AG04449 (cell line): ENCODE measurements at regions not wholly inside any gene's neighbourhood (a gene's known extent, or its start where the extent isn't known, plus 50 kb on each side); places are given as distances from the start of the nearest gene placed in this dataset.

Experiments
- CTCF ChIA-PET: fragments of 350-600 bp; formaldehyde crosslinking; extraction: SDS; loops from one replicate; lab custom pipeline; 2021; ENCODE audit warnings: antibody characterized with exemption; lab: Yijun Ruan, JAX
- POLR2A ChIA-PET: fragments of 400-600, 350-600 bp; formaldehyde crosslinking; extraction: SDS; loops from one replicate; lab custom pipeline; 2020; ENCODE audit warnings: antibody characterized with exemption, inconsistent platforms; lab: Yijun Ruan, JAX
- DNase-seq: peaks from one replicate; pipeline ENCODE4 v3.0.0-alpha.2; 2010; ENCODE audit warnings: low read depth, low spot score
- H3K4me3 ChIP-seq: 2 replicates; pipeline ENCODE4 v1.5.1; 2011; ENCODE audit warnings: low read depth, mild to moderate bottlenecking, control low read depth, low read length
- TF ChIP-seq, protein P1 (sequence below): IDR thresholded peaks from one replicate; pipeline ENCODE4 v1.5.1; 2011; ENCODE audit warnings: mild to moderate bottlenecking, moderate library complexity, low read length, control low read depth, inconsistent platforms; ENCODE audit not compliant: insufficient read depth; ENCODE audit errors: missing control alignments

DNA sequence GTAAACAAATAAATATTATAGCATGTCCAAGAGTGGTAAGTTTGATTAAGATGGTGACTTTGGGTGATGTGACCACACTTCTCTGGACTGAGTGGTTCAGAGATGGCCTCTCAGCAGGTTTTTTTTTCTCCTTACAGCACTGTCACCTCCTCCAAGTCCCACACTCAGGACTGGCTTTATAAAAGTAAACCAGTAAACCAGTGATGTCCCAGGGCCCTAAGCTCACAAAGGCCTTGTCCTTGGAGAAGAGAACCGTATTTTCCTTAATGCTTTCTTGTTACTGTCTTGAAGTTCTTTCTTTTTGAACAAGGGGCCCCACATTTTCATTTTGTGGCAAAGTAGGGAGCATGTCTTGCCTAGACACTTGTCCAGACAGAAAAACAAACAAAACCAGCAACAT, 274.0 kb downstream of the MYCN start:
- ChIA-PET POLR2A (no interaction called here), CTCF (no interaction called here)
- TF ChIP-seq, protein P1, sequence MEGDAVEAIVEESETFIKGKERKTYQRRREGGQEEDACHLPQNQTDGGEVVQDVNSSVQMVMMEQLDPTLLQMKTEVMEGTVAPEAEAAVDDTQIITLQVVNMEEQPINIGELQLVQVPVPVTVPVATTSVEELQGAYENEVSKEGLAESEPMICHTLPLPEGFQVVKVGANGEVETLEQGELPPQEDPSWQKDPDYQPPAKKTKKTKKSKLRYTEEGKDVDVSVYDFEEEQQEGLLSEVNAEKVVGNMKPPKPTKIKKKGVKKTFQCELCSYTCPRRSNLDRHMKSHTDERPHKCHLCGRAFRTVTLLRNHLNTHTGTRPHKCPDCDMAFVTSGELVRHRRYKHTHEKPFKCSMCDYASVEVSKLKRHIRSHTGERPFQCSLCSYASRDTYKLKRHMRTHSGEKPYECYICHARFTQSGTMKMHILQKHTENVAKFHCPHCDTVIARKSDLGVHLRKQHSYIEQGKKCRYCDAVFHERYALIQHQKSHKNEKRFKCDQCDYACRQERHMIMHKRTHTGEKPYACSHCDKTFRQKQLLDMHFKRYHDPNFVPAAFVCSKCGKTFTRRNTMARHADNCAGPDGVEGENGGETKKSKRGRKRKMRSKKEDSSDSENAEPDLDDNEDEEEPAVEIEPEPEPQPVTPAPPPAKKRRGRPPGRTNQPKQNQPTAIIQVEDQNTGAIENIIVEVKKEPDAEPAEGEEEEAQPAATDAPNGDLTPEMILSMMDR = no peak
- H3K4me3 ChIP-seq = no peak overlapping the region
- no peak for DNase-seq

DNA sequence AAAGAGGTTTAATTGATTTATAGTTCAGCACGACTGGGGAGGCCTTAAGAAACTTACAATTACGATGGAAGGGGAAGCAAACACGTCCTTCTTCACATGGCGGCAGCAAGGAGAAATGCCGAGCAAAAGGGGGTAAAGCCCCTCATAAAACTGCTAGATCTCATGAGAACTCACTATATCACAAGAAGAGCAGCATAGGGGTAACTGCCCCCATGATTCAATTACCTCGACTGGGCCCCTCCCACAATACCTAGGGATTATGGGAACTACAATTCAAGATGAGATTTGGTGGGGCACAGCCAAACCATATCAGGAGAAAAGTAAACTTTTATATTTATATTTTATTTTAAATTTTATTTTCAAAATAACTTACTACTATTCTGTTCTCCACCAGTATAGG, 272.0 kb downstream of the MYCN start:
- ChIA-PET POLR2A (no interaction called here), CTCF (no interaction called here)
- TF ChIP-seq, protein P1 = no peak
- H3K4me3 ChIP-seq = no peak overlapping the region
- DNase-seq = no peak

DNA sequence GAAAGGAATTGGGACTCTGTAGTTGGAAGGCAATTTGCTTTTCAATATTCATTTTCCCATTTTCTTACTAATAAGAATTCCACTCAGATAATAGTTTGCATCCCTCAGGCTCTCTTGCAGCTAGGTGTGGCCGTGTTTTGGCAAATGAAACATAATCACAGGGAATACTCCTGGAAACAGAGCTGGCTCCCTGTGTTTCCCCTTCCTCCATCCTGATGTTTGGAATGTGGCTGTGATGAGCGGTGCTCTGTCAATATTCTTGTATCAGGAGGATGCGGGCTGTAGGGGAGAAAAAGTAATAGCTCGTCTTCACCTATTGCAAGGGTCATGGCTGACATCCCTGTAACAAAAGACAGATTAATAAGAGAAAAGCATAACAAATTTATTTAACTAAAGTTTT, 271.0 kb downstream of the MYCN start:
- ChIA-PET CTCF (no interaction called here), POLR2A (no interaction called here)
- H3K4me3 ChIP-seq = no peak overlapping the region
- TF ChIP-seq, protein P1 = no peak
- DNase-seq = no peak

DNA sequence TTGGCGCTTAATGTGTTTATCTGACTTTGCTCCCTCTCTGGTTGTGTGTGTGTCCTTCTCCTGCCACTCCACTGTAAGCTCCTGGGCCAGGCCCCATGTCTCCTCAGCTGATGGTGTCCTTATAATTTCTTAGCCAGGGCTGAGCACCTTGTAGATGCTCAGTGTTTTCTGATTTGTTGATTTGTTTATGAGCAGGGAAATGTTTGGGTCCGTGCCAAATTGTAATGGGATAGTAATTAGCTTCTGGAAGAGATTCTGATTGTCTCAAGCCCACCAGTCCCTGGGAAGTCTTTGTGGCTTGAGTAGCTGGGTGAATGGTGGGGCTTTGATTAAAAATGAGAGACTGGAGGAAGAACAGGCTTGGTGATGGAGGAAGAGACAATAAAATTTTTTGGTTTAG, 270.5 kb downstream of the MYCN start:
- DNase-seq = no peak
- ChIA-PET POLR2A (no interaction called here), CTCF (no interaction called here)
- TF ChIP-seq, protein P1 = no peak
- no peak overlapping the region for H3K4me3 ChIP-seq

DNA sequence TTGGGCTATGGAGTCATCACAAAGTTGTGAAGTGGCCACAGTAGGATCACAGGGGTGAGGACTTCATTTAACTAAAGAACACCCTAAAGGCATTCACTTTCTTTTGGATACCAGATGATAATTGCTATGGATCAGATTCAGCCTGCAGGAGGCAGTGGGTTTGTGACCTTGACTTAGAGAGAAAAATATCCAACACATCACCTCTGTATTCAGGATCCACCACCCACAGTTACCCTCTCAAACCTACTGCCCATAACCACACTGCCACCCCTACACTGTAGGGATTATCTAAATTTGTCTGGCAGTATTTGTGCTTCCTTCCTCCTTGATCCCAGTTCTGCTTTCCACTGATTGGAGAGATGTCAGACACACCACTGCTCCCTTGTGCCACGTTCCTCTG, 269.4 kb downstream of the MYCN start:
- no peak overlapping the region for H3K4me3 ChIP-seq
- POLR2A ChIA-PET = no interaction called here
- TF ChIP-seq, protein P1 = no peak
- no peak for DNase-seq
- CTCF ChIA-PET = no interaction called here

DNA sequence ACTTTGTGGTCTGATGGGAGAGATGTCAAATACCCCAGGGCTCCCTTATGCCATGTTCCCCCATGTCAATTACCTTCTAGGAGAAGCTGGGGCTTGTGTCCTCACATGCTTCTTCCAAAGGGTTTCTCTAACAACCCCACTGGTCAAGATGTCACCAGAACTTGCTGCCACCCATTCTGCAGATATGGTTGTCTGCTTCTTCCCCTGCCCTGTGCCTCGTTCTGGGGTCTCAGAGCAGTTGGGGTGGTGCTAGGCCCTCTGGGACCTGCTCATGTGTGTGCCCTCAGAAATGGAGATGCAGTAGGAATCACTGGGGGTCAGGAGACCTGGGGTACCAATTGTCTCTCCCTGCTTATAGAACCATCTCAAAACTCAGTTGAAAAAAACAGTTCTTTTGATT, 268.6 kb downstream of the MYCN start:
- H3K4me3 ChIP-seq = no peak overlapping the region
- TF ChIP-seq, protein P1 = no peak
- no peak for DNase-seq
- ChIA-PET CTCF (no interaction called here), POLR2A (no interaction called here)
